WTC11 (cell line): ENCODE measurements at regions not wholly inside any gene's neighbourhood (a gene's known extent, or its start where the extent isn't known, plus 50 kb on each side); places are given as distances from the start of the nearest gene placed in this dataset.

Experiments used
- ATAC-seq: fragments of 200-7000 bp; cut with Tn5 transposase; 2 replicates; pipeline ENCODE4 v1.10.0; 2021; ENCODE audit warnings: mild to moderate bottlenecking, moderate library complexity
- CTCF ChIA-PET: fragments of 300-600 bp; sonication (Branson Sonifier 250); formaldehyde crosslinking; loops from one replicate; lab custom pipeline; 2021; ENCODE audit warnings: antibody characterized with exemption; lab: Charles Lee
- POLR2A ChIA-PET: fragments of 350-600 bp; sonication (Branson Sonifier 250); formaldehyde crosslinking; loops from one replicate; lab custom pipeline; 2021; ENCODE audit warnings: antibody characterized with exemption; lab: Charles Lee
- DNase-seq: peaks from one replicate; pipeline ENCODE4 v3.0.0; 2021; ENCODE audit warnings: low spot score
- H3K27ac Mint-ChIP-seq: 2 replicates; pipeline ENCODE4 v1.8.0; 2021; ENCODE audit warnings: mixed read lengths
- H3K27me3 Mint-ChIP-seq: 2 replicates; pipeline ENCODE4 v1.8.0; 2021; ENCODE audit warnings: low read depth, mild to moderate bottlenecking, moderate library complexity, mixed read lengths
- H3K36me3 Mint-ChIP-seq: 2 replicates; pipeline ENCODE4 v1.8.0; 2021; ENCODE audit warnings: mixed read lengths
- H3K4me1 Mint-ChIP-seq: 2 replicates; pipeline ENCODE4 v1.8.0; 2022; ENCODE audit warnings: mixed read lengths
- H3K4me3 Mint-ChIP-seq: 2 replicates; pipeline ENCODE4 v1.8.0; 2021; ENCODE audit warnings: mild to moderate bottlenecking, moderate library complexity, mixed read lengths
- H3K9me3 Mint-ChIP-seq: 2 replicates; pipeline ENCODE4 v1.8.0; 2021; ENCODE audit warnings: mixed read lengths
- E2F1 ChIP-seq: sonication (generic); formaldehyde crosslinking; IDR thresholded peaks from 2 replicates; pipeline ENCODE4 v1.8.0; 2022; ENCODE audit warnings: mild to moderate bottlenecking, missing genetic modification reagents
- ELF4 ChIP-seq: sonication (generic); formaldehyde crosslinking; IDR thresholded peaks from 2 replicates; pipeline ENCODE4 v1.8.1; 2022; ENCODE audit warnings: low read depth, mild to moderate bottlenecking, moderate library complexity, missing genetic modification reagents
- FOXJ3 ChIP-seq: sonication (generic); formaldehyde crosslinking; IDR thresholded peaks from 2 replicates; pipeline ENCODE4 v1.9.0; 2021; ENCODE audit warnings: missing genetic modification reagents, mild to moderate bottlenecking, borderline replicate concordance
- FOXK1 ChIP-seq: sonication (generic); formaldehyde crosslinking; IDR thresholded peaks from 2 replicates; pipeline ENCODE4 v1.8.0; 2022; ENCODE audit warnings: mild to moderate bottlenecking, moderate library complexity, missing genetic modification reagents
- GABPB1 ChIP-seq: sonication (generic); formaldehyde crosslinking; IDR thresholded peaks from 2 replicates; pipeline ENCODE4 v1.8.1; 2023; ENCODE audit warnings: mild to moderate bottlenecking, missing genetic modification reagents
- GRHL2 ChIP-seq: fragments of 250-450 bp; sonication (Bioruptor Pico); IDR thresholded peaks from 2 replicates; pipeline ENCODE4 v1.8.0; 2022; ENCODE audit warnings: mild to moderate bottlenecking, moderate library complexity; ENCODE audit not compliant: insufficient replicate concordance, severe bottlenecking
- GTF2I ChIP-seq: fragments of 250-450 bp; sonication (Bioruptor Pico); conservative IDR thresholded peaks from 2 replicates; pipeline ENCODE4 v1.4.0; 2021; ENCODE audit warnings: mild to moderate bottlenecking
- HMGA2 ChIP-seq: fragments of 250-450 bp; sonication (Bioruptor Pico); IDR thresholded peaks from 2 replicates; pipeline ENCODE4 v1.4.0; 2021; ENCODE audit warnings: mild to moderate bottlenecking, moderate library complexity
- MAX ChIP-seq: sonication (generic); formaldehyde crosslinking; IDR thresholded peaks from 2 replicates; pipeline ENCODE4 v1.8.0; 2022; ENCODE audit warnings: mild to moderate bottlenecking, missing genetic modification reagents
- MYBL2 ChIP-seq: sonication (generic); formaldehyde crosslinking; IDR thresholded peaks from 2 replicates; pipeline ENCODE4 v1.8.1; 2023; ENCODE audit warnings: mild to moderate bottlenecking, moderate library complexity, missing genetic modification reagents
- RELA ChIP-seq: sonication (generic); formaldehyde crosslinking; IDR thresholded peaks from 2 replicates; pipeline ENCODE4 v1.8.1; 2022; ENCODE audit warnings: missing genetic modification reagents, mild to moderate bottlenecking, borderline replicate concordance
- SP1 ChIP-seq: sonication (generic); formaldehyde crosslinking; conservative IDR thresholded peaks from 2 replicates; pipeline ENCODE4 v1.8.1; 2022; ENCODE audit warnings: missing genetic modification reagents
- USF1 ChIP-seq: sonication (generic); formaldehyde crosslinking; IDR thresholded peaks from 2 replicates; pipeline ENCODE4 v1.8.0; 2022; ENCODE audit warnings: mild to moderate bottlenecking, missing genetic modification reagents
- ZBTB43 ChIP-seq: sonication (generic); formaldehyde crosslinking; IDR thresholded peaks from 2 replicates; pipeline ENCODE4 v1.8.1; 2023; ENCODE audit warnings: mild to moderate bottlenecking, missing genetic modification reagents
- ZMAT4 ChIP-seq: fragments of 250-450 bp; sonication (Bioruptor Pico); IDR thresholded peaks from 2 replicates; pipeline ENCODE4 v1.9.0; 2021; ENCODE audit warnings: mild to moderate bottlenecking
- ZNF263 ChIP-seq: sonication (generic); formaldehyde crosslinking; IDR thresholded peaks from 2 replicates; pipeline ENCODE4 v1.8.1; 2022; ENCODE audit warnings: low read depth, mild to moderate bottlenecking, moderate library complexity, missing genetic modification reagents
- ZNF396 ChIP-seq: fragments of 250-450 bp; sonication (Bioruptor Pico); IDR thresholded peaks from 2 replicates; pipeline ENCODE4 v1.8.0; 2021; ENCODE audit warnings: mild to moderate bottlenecking, moderate library complexity, borderline replicate concordance
- ZSCAN18 ChIP-seq: fragments of 250-450 bp; sonication (Bioruptor Pico); IDR thresholded peaks from 2 replicates; pipeline ENCODE4 v2.1.2; 2022; ENCODE audit warnings: mild to moderate bottlenecking, moderate library complexity

GRCh38 chr1:40914927-40915569 lies 52.9 kb upstream of the CITED4 start:
- POLR2A ChIA-PET, result interaction anchor here (0.6 to 1.0 kb wide), 2 partner anchors 9 to 1421 kb away, joined by 3 to 10 read pairs; no protein-coding TSS in a partner anchor
- H3K27me3 Mint-ChIP-seq, result no peaks in the 10 kb centered on the region; the same call in 1 of the 2 replicates
- H3K4me3 Mint-ChIP-seq, result no peak overlapping the region
- H3K4me1 Mint-ChIP-seq, result peaks cover 4% of the 10 kb centered on the region; the same call in 1 of the 2 replicates
- no peak; the same call in 1 of the 2 replicates for ATAC-seq
- H3K36me3 Mint-ChIP-seq, result no peaks in the 10 kb centered on the region
- TF ChIP-seq GABPB1 (peak; percentile 86), RELA (CRISPR knock-in tag) (no peak)
- no peaks in the 10 kb centered on the region for H3K9me3 Mint-ChIP-seq
- no peak for DNase-seq
- CTCF ChIA-PET, result interaction anchor here (1.4 to 1.9 kb wide), 2 partner anchors 34 to 38 kb away, joined by 3 to 10 read pairs; no protein-coding TSS in a partner anchor
- no peak overlapping the region for H3K27ac Mint-ChIP-seq

GRCh38 chr1:40915581-40915980 lies 53.4 kb upstream of the CITED4 start:
- Mint-ChIP-seq H3K27me3 (no peaks in the 10 kb centered on the region; the same call in 1 of the 2 replicates), H3K4me1 (peaks cover 4% of the 10 kb centered on the region; the same call in 1 of the 2 replicates), H3K4me3 (no peak overlapping the region), H3K27ac (no peak overlapping the region), H3K9me3 (no peaks in the 10 kb centered on the region), H3K36me3 (no peaks in the 10 kb centered on the region)
- ATAC-seq (no peak), DNase-seq (no peak)
- CTCF ChIA-PET, result interaction anchor here (1.4 to 1.9 kb wide), 2 partner anchors 33 to 37 kb away, joined by 3 to 10 read pairs; no protein-coding TSS in a partner anchor
- POLR2A ChIA-PET, result interaction anchor here (1.0 kb wide), 1 partner anchor 8 kb away, joined by 3 read pairs; no protein-coding TSS in a partner anchor
- TF ChIP-seq ELF4 (CRISPR knock-in tag), result no peak
- no peak for TF ChIP-seq ZNF396
- no peak for TF ChIP-seq HMGA2
- TF ChIP-seq FOXK1 (CRISPR knock-in tag), result no peak
- TF ChIP-seq ZMAT4, result no peak
- TF ChIP-seq ZBTB43 (CRISPR knock-in tag), result no peak
- TF ChIP-seq ZNF263, result no peak
- TF ChIP-seq MAX (CRISPR knock-in tag), result no peak
- no peak for TF ChIP-seq FOXJ3 (CRISPR knock-in tag)
- no peak for TF ChIP-seq GTF2I (CRISPR knock-in tag)
- no peak for TF ChIP-seq ZSCAN18 (CRISPR knock-in tag)

GRCh38 chr1:40917995-40918711 lies 56.0 kb upstream of the CITED4 start:
- H3K9me3 Mint-ChIP-seq, result no peaks in the 10 kb centered on the region
- ChIA-PET CTCF (interaction anchor here (0.5 to 1.5 kb wide), 2 partner anchors 34 to 268 kb away, joined by 3 to 4 read pairs; no protein-coding TSS in a partner anchor), POLR2A (no interaction called here)
- DNase-seq (no peak), ATAC-seq (no peak)
- H3K36me3 Mint-ChIP-seq, result no peaks in the 10 kb centered on the region
- H3K27me3 Mint-ChIP-seq, result peaks cover 2% of the 10 kb centered on the region; the same call in 1 of the 2 replicates
- H3K4me3 Mint-ChIP-seq, result no peak overlapping the region
- H3K27ac Mint-ChIP-seq, result no peak overlapping the region
- peaks cover 7% of the 10 kb centered on the region; the same call in 1 of the 2 replicates for H3K4me1 Mint-ChIP-seq
- no peak for TF ChIP-seq MYBL2 (CRISPR knock-in tag)
- no peak for TF ChIP-seq E2F1
- TF ChIP-seq ZBTB43 (CRISPR knock-in tag), result no peak
- TF ChIP-seq USF1 (CRISPR knock-in tag), result no peak
- no peak for TF ChIP-seq ZNF263
- no peak for TF ChIP-seq SP1 (CRISPR knock-in tag)
- no peak for TF ChIP-seq GRHL2
